HFF-Myc (cell line): ENCODE measurements at regions not wholly inside any gene's neighbourhood (a gene's known extent, or its start where the extent isn't known, plus 50 kb on each side); places are given as distances from the start of the nearest gene placed in this dataset.

Source experiments
- DNase-seq: peaks from one replicate; pipeline ENCODE4 v3.0.0-alpha.2; 2011; ENCODE audit warnings: low read depth; ENCODE audit errors: extremely low read depth
- H3K4me3 ChIP-seq: replicated peaks from 2 replicates; pipeline ENCODE4 v1.5.1; 2011; ENCODE audit warnings: low read depth, mild to moderate bottlenecking, control low read depth, low read length
- TF ChIP-seq, protein P1 (sequence below): IDR thresholded peaks from 2 replicates; pipeline ENCODE4 v1.5.1; 2012; ENCODE audit warnings: mild to moderate bottlenecking, low read depth, low read length, control low read depth; ENCODE audit errors: missing control alignments

GRCh38 chr5:92418341-92418740 lies 1035.2 kb upstream of the ARRDC3 start:
- TF ChIP-seq, protein P1, sequence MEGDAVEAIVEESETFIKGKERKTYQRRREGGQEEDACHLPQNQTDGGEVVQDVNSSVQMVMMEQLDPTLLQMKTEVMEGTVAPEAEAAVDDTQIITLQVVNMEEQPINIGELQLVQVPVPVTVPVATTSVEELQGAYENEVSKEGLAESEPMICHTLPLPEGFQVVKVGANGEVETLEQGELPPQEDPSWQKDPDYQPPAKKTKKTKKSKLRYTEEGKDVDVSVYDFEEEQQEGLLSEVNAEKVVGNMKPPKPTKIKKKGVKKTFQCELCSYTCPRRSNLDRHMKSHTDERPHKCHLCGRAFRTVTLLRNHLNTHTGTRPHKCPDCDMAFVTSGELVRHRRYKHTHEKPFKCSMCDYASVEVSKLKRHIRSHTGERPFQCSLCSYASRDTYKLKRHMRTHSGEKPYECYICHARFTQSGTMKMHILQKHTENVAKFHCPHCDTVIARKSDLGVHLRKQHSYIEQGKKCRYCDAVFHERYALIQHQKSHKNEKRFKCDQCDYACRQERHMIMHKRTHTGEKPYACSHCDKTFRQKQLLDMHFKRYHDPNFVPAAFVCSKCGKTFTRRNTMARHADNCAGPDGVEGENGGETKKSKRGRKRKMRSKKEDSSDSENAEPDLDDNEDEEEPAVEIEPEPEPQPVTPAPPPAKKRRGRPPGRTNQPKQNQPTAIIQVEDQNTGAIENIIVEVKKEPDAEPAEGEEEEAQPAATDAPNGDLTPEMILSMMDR: no peak
- DNase-seq: no peak
- H3K4me3 ChIP-seq: no peak overlapping the region

DNA sequence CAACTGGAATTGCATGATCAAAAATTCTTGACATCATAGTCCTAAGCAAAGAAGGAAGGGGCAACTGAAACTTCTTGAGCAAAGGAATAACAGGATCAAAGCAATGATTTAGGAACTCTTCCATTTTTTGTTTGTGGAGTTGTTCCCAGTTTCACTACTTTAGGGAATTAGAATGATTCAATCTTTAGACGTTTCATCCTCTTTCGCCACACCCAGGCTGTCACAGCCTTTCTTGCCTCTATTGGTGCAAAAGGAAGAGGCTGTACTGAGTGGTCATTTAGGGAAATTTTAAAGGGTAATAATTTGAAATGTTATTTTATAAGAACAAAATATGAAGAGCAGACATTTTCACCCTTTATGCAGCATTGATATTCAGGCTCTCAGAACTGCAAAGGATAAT lies 1026.0 kb upstream of the ARRDC3 start:
- H3K4me3 ChIP-seq: no peak overlapping the region
- TF ChIP-seq, protein P1: no peak
- no peak for DNase-seq

- no peak overlapping the region for H3K4me3 ChIP-seq
- no peak for DNase-seq
- TF ChIP-seq, protein P1: no peak
Measured at GRCh38 chr5:92402956-92403702, 1020.0 kb upstream of the ARRDC3 start.

- no peak for DNase-seq
- TF ChIP-seq, protein P1: no peak
- no peak overlapping the region for H3K4me3 ChIP-seq
Measured at GRCh38 chr5:92402045-92402444, 1018.9 kb upstream of the ARRDC3 start.

- TF ChIP-seq, protein P1: no peak
- no peak for DNase-seq
- H3K4me3 ChIP-seq: no peak overlapping the region
Measured at GRCh38 chr5:92401492-92401891, 1018.4 kb upstream of the ARRDC3 start.

DNA sequence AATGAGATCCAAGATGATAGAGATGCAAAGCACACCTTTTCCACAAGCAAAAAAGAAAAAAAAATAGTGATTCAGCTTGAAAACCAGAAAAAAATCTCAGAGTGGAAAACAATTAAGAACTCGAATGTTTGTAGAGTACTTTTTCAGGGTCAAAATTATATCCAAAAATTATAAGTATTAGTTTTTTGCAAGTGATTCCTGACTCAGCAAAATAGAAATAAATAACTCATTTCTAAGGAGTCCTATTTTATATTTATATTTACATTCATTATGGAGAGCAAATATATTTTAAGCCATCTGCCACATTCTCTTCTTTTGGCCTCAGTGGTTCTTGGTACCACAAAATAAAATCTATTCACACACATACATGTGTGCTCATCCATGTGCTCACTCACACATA lies 1011.8 kb upstream of the ARRDC3 start:
- DNase-seq: no peak
- no peak overlapping the region for H3K4me3 ChIP-seq
- TF ChIP-seq, protein P1: no peak

DNA sequence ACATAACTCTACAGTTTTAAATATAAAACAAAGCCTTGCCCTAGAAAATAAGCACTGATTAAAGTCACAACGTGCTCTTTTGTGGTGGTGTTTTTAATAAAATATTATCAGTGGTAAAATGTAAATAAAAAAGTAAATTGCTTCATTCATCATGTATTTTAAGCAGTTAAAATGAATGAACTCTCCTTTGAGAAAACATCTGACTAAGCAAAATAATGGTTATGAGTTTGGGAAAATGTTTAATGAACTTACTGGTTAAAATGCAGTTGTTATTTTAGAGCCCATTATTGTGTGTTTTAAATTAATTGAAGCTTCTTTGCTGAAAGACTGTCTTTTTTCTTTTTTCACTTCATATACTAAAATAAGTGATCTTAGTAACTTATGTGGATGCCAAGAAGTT lies 1007.5 kb upstream of the ARRDC3 start:
- DNase-seq: no peak
- TF ChIP-seq, protein P1: no peak
- H3K4me3 ChIP-seq: no peak overlapping the region
